OCI-LY7 (cell line): ENCODE measurements at regions not wholly inside any gene's neighbourhood (a gene's known extent, or its start where the extent isn't known, plus 50 kb on each side); places are given as distances from the start of the nearest gene placed in this dataset.

ENCODE experiments used
- BruUV-seq: library from RNA; stranded (reverse); fragments of 400-500 nt; replicated peaks from 2 replicates; lab custom pipeline; 2021; lab: Mats Ljungman, UMichigan
- CTCF ChIA-PET: fragments of 300-600 bp; sonication (Branson Sonifier 250); formaldehyde crosslinking; loops from one replicate; lab custom pipeline; 2022; ENCODE audit warnings: antibody characterized with exemption; ENCODE audit not compliant: unreplicated experiment; lab: Charles Lee
- POLR2A ChIA-PET: fragments of 300-600 bp; sonication (Branson Sonifier 250); formaldehyde crosslinking; loops from one replicate; lab custom pipeline; 2022; ENCODE audit warnings: antibody characterized with exemption; lab: Charles Lee
- DNase-seq: peaks from one replicate; pipeline ENCODE4 v3.0.0-alpha.2; 2015; ENCODE audit warnings: low spot score
- H2AFZ ChIP-seq: fragments of 200-600 bp; sonication (generic), shearing (Covaris generic); 2 replicates; pipeline ENCODE4 v1.6.1; 2014; ENCODE audit warnings: mild to moderate bottlenecking, antibody characterized with exemption, low read length, moderate library complexity
- H3K27ac ChIP-seq: fragments of 200-600 bp; sonication (generic); 2 replicates; pipeline ENCODE4 v1.5.1; 2014; ENCODE audit warnings: mixed run types, low read depth, mild to moderate bottlenecking, moderate library complexity, low read length, inconsistent platforms; ENCODE audit not compliant: poor library complexity, severe bottlenecking
- H3K36me3 ChIP-seq: fragments of 200-600 bp; sonication (generic); 2 replicates; pipeline ENCODE4 v1.6.1; 2014; ENCODE audit warnings: mild to moderate bottlenecking, antibody characterized with exemption, low read length, moderate library complexity, mixed read lengths; ENCODE audit not compliant: insufficient read depth
- H3K4me1 ChIP-seq: fragments of 200-600 bp; sonication (generic); 2 replicates; pipeline ENCODE4 v1.5.1; 2014; ENCODE audit warnings: mild to moderate bottlenecking, low read length; ENCODE audit not compliant: insufficient read depth, poor library complexity, severe bottlenecking
- H3K4me2 ChIP-seq: fragments of 200-600 bp; sonication (generic); 2 replicates; pipeline ENCODE4 v1.6.1; 2014; ENCODE audit warnings: mild to moderate bottlenecking, low read length
- H3K4me3 ChIP-seq: fragments of 200-600 bp; sonication (generic); 2 replicates; pipeline ENCODE4 v1.5.1; 2014; ENCODE audit warnings: mild to moderate bottlenecking, low read depth, low read length; ENCODE audit not compliant: poor library complexity, severe bottlenecking
- H3K79me2 ChIP-seq: fragments of 200-600 bp; sonication (generic); 2 replicates; pipeline ENCODE4 v1.6.1; 2016; ENCODE audit warnings: low read depth, mild to moderate bottlenecking, low read length, moderate library complexity, mixed read lengths; ENCODE audit not compliant: insufficient read depth
- H3K9me2 ChIP-seq: fragments of 200-600 bp; sonication (generic); 2 replicates; pipeline ENCODE4 v1.6.1; 2016; ENCODE audit warnings: mild to moderate bottlenecking, low read length, mixed read lengths; ENCODE audit not compliant: insufficient read depth
- H3K9me3 ChIP-seq: fragments of 200-600 bp; sonication (generic); 2 replicates; pipeline ENCODE4 v1.6.1; 2014; ENCODE audit warnings: mild to moderate bottlenecking, mixed run types, low read length, mixed read lengths
- H4K20me1 ChIP-seq: fragments of 200-600 bp; sonication (generic); 2 replicates; pipeline ENCODE4 v1.6.1; 2014; ENCODE audit warnings: mild to moderate bottlenecking, antibody characterized with exemption, low read length, moderate library complexity, mixed read lengths; ENCODE audit not compliant: insufficient read depth
- EZH2phosphoT487 ChIP-seq: fragments of 200-600 bp; sonication (generic); IDR thresholded peaks from 2 replicates; pipeline ENCODE4 v1.6.1; 2018; ENCODE audit warnings: low read depth, borderline replicate concordance, mild to moderate bottlenecking, mixed run types, antibody characterized with exemption, low read length, moderate library complexity, mixed read lengths
- intact Hi-C: fragments of 100-400 bp; cut with micrococcal nuclease; formaldehyde crosslinking; loops from one replicate; pipeline ENCODE4 v1.10.0; 2022; ENCODE audit not compliant: unreplicated experiment
- TF ChIP-seq, protein P1 (sequence below): fragments of 200-600 bp; sonication (generic); conservative IDR thresholded peaks from 2 replicates; pipeline ENCODE4 v1.5.1; 2014; ENCODE audit warnings: mild to moderate bottlenecking, antibody characterized with exemption, low read length, moderate library complexity, mixed read lengths

DNA sequence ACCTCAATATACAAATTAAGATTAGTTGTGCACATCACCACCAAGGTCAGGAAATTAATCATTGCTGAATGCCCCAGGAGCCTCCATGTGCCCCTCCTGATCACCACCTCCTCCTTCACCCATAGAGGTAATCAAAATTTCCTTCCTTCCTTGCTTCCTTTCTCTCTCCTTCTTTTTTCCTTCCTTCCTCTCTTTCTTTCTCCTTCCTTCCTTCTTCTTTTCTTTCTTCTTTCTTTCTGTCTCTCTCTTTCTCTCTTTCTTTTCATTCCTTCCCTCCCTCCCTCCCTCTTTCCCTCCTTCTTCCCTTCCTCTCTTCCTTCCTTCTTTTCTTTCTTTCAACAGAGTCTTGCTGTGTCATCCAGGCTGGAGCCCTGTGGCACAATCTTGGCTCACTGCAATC lies 67.9 kb upstream of the FTH1 start:
- no peaks in the 10 kb centered on the region for H3K9me2 ChIP-seq
- ChIA-PET POLR2A (no interaction called here), CTCF (no interaction called here)
- no peaks in the 10 kb centered on the region for H3K9me3 ChIP-seq
- H3K79me2 ChIP-seq, result no peaks in the 10 kb centered on the region
- no peak for DNase-seq
- H3K4me3 ChIP-seq, result no peak overlapping the region
- BruUV-seq, result no TSS peak
- no peak overlapping the region for H3K4me2 ChIP-seq
- TF ChIP-seq, protein P1, sequence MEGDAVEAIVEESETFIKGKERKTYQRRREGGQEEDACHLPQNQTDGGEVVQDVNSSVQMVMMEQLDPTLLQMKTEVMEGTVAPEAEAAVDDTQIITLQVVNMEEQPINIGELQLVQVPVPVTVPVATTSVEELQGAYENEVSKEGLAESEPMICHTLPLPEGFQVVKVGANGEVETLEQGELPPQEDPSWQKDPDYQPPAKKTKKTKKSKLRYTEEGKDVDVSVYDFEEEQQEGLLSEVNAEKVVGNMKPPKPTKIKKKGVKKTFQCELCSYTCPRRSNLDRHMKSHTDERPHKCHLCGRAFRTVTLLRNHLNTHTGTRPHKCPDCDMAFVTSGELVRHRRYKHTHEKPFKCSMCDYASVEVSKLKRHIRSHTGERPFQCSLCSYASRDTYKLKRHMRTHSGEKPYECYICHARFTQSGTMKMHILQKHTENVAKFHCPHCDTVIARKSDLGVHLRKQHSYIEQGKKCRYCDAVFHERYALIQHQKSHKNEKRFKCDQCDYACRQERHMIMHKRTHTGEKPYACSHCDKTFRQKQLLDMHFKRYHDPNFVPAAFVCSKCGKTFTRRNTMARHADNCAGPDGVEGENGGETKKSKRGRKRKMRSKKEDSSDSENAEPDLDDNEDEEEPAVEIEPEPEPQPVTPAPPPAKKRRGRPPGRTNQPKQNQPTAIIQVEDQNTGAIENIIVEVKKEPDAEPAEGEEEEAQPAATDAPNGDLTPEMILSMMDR, result no peak
- TF ChIP-seq EZH2phosphoT487, result no peak
- H2AFZ ChIP-seq, result no peak overlapping the region
- no peak overlapping the region for H3K27ac ChIP-seq
- intact Hi-C loops, result no loop called here
- H4K20me1 ChIP-seq, result no peaks in the 10 kb centered on the region
- H3K36me3 ChIP-seq, result no peaks in the 10 kb centered on the region
- H3K4me1 ChIP-seq, result no peaks in the 10 kb centered on the region

DNA sequence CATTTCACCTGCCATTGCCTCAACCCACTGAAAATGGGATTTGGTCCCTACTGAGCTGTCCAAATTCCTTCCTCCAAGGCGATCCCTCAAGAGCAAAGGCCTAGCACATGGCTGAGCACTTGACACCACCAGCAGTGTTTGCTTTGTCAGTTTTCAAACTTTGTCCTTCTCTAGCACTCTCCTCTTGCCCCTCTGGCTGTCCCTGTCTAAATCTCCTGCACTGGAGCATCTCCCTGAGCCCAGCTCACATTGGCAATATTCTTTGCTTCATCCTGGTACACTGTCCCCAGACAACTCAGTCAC lies 66.6 kb upstream of the FTH1 start:
- Histone ChIP-seq H3K4me1 (no peaks in the 10 kb centered on the region), H3K4me2 (no peak overlapping the region), H3K4me3 (no peak overlapping the region), H2AFZ (no peak overlapping the region), H3K79me2 (no peaks in the 10 kb centered on the region), H3K36me3 (no peaks in the 10 kb centered on the region), H4K20me1 (no peaks in the 10 kb centered on the region), H3K9me2 (no peaks in the 10 kb centered on the region), H3K27ac (no peak overlapping the region), H3K9me3 (no peaks in the 10 kb centered on the region)
- ChIA-PET CTCF (no interaction called here), POLR2A (no interaction called here)
- no peak for TF ChIP-seq EZH2phosphoT487
- TF ChIP-seq, protein P1, result no peak
- no peak for DNase-seq
- intact Hi-C loops, result no loop called here
- no TSS peak for BruUV-seq

DNA sequence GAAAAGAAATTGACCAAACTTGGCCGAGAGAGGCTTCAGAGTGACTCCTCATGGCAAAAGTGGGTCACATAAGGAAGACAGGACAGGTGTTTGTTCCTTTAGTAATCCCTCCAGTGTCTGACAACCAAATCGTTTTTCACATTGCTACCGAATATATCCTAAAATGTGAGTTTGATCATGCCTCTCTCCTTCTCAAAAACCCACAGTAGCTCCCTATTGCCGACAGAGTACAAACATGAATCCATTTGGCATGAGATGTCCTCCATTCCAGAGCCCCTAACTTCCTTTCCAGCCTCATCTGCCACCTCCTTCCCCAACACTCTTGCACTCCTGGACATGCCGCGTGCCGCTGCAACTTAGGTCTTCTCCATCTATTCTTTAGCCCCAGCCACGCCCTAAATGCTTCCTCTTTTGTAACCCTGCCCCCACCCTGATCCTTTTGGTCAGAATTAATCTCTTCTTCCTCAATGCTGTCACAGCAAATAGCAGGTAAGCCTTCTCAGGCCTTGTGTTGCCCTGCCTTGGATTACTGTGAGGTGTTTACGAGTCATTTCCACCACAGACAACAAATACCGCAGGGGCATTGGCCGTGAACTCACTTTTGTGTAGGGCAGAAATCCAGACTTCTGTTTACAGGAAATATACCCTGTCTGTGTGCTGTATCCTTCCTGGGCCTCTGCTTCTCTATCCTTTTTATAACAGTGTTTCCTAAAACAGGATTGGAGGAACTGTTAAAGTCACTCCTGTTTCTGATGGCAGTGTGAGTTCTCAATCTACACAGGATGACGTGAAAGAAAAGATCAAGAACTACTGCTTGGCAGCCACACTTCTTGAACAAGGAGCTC lies 66.0 kb upstream of the FTH1 start:
- POLR2A ChIA-PET, result no interaction called here
- Histone ChIP-seq H3K4me2 (no peak overlapping the region), H3K27ac (no peak overlapping the region), H3K9me3 (no peaks in the 10 kb centered on the region), H3K9me2 (no peaks in the 10 kb centered on the region), H3K36me3 (no peaks in the 10 kb centered on the region), H3K4me3 (no peak overlapping the region), H2AFZ (no peak overlapping the region), H4K20me1 (no peaks in the 10 kb centered on the region), H3K4me1 (no peaks in the 10 kb centered on the region), H3K79me2 (no peaks in the 10 kb centered on the region)
- intact Hi-C loops, result no loop called here
- no peak for DNase-seq
- CTCF ChIA-PET, result no interaction called here
- TF ChIP-seq, protein P1, result no peak
- no peak for TF ChIP-seq EZH2phosphoT487
- no TSS peak for BruUV-seq
